MCF 10A (cell line): ENCODE measurements at regions not wholly inside any gene's neighbourhood (a gene's known extent, or its start where the extent isn't known, plus 50 kb on each side); places are given as distances from the start of the nearest gene placed in this dataset.

Experiments used
- BruUV-seq: library from RNA; stranded (reverse); fragments of 400-500 nt; replicated peaks from 2 replicates; lab custom pipeline; 2021; lab: Mats Ljungman, UMichigan
- CTCF ChIA-PET: fragments of 300-600 bp; sonication (Branson Sonifier 250); formaldehyde crosslinking; extraction: SDS; loops from one replicate; lab custom pipeline; 2021; ENCODE audit warnings: antibody characterized with exemption, inconsistent platforms; lab: Yijun Ruan, JAX
- POLR2A ChIA-PET: fragments of 300-600, 350-650 bp; sonication (Branson Sonifier 250); formaldehyde crosslinking; extraction: SDS; loops from one replicate; lab custom pipeline; 2020; ENCODE audit warnings: antibody characterized with exemption, inconsistent platforms; lab: Yijun Ruan, JAX
- DNase-seq: peaks from one replicate; pipeline ENCODE4 v3.0.0-alpha.2; 2018; ENCODE audit not compliant: unreplicated experiment
- H3K27ac Mint-ChIP-seq: one replicate; pipeline ENCODE4 v1.8.0; 2022; ENCODE audit warnings: mild to moderate bottlenecking, low read depth, mixed read lengths; ENCODE audit not compliant: unreplicated experiment
- H3K27me3 Mint-ChIP-seq: one replicate; pipeline ENCODE4 v1.8.0; 2022; ENCODE audit warnings: mixed read lengths; ENCODE audit not compliant: insufficient read depth, unreplicated experiment
- H3K36me3 Mint-ChIP-seq: one replicate; pipeline ENCODE4 v1.8.0; 2022; ENCODE audit warnings: mild to moderate bottlenecking, moderate library complexity, mixed read lengths; ENCODE audit not compliant: insufficient read depth, unreplicated experiment
- H3K4me1 Mint-ChIP-seq: one replicate; pipeline ENCODE4 v1.8.0; 2022; ENCODE audit warnings: mixed read lengths; ENCODE audit not compliant: insufficient read depth, unreplicated experiment
- H3K4me3 Mint-ChIP-seq: one replicate; pipeline ENCODE4 v1.8.0; 2022; ENCODE audit warnings: mild to moderate bottlenecking, moderate library complexity, mixed read lengths; ENCODE audit not compliant: unreplicated experiment
- H3K9me3 Mint-ChIP-seq: one replicate; pipeline ENCODE4 v1.8.0; 2022; ENCODE audit warnings: mixed read lengths; ENCODE audit not compliant: unreplicated experiment
- CTCF ChIP-seq: fragments of 200-600 bp; IDR thresholded peaks from one replicate; pipeline ENCODE4 v1.8.0; 2022; ENCODE audit warnings: antibody characterized with exemption, mild to moderate bottlenecking; ENCODE audit not compliant: unreplicated experiment
- intact Hi-C: fragments of 100-400 bp; cut with micrococcal nuclease; formaldehyde crosslinking; loops from 2 replicates; pipeline ENCODE4 v1.14.1; 2022

- BruUV-seq, result no TSS peak
Measured at GRCh38 chr14:104245723-104246122, 107.3 kb downstream of the KIF26A start.

GRCh38 chr14:104246401-104247335 lies 108.3 kb downstream of the KIF26A start:
- ChIA-PET CTCF (no interaction called here), POLR2A (no interaction called here)
- intact Hi-C loops, result no loop called here
- H3K36me3 Mint-ChIP-seq, result no peaks in the 10 kb centered on the region
- no peak overlapping the region for H3K27ac Mint-ChIP-seq
- no peaks in the 10 kb centered on the region for H3K4me1 Mint-ChIP-seq
- no peak for TF ChIP-seq CTCF
- DNase-seq, result no peak
- H3K27me3 Mint-ChIP-seq, result peaks cover 10% of the 10 kb centered on the region
- no TSS peak for BruUV-seq
- no peak overlapping the region for H3K4me3 Mint-ChIP-seq
- H3K9me3 Mint-ChIP-seq, result no peaks in the 10 kb centered on the region

More at GRCh38 chr14:104245723-104246122, 107.3 kb downstream of the KIF26A start:
- POLR2A ChIA-PET, result no interaction called here
- Mint-ChIP-seq H3K27ac (no peak overlapping the region), H3K4me1 (no peaks in the 10 kb centered on the region), H3K36me3 (no peaks in the 10 kb centered on the region), H3K4me3 (no peak overlapping the region), H3K9me3 (no peaks in the 10 kb centered on the region), H3K27me3 (peaks cover 12% of the 10 kb centered on the region)
- CTCF ChIA-PET, result no interaction called here
- DNase-seq, result no peak
- intact Hi-C loops, result no loop called here
- no peak for TF ChIP-seq CTCF

GRCh38 chr14:104247336-104248202 lies 109.2 kb downstream of the KIF26A start:
- no peak for DNase-seq
- no peak for TF ChIP-seq CTCF
- H3K27me3 Mint-ChIP-seq, result peaks cover 10% of the 10 kb centered on the region
- H3K27ac Mint-ChIP-seq, result no peak overlapping the region
- no TSS peak for BruUV-seq
- no peaks in the 10 kb centered on the region for H3K36me3 Mint-ChIP-seq
- POLR2A ChIA-PET, result no interaction called here
- H3K9me3 Mint-ChIP-seq, result no peaks in the 10 kb centered on the region
- H3K4me3 Mint-ChIP-seq, result no peak overlapping the region
- no peaks in the 10 kb centered on the region for H3K4me1 Mint-ChIP-seq
- intact Hi-C loops, result no loop called here
- CTCF ChIA-PET, result no interaction called here
